ENCODE measurements at regions not wholly inside any gene's neighbourhood (a gene's known extent, or its start where the extent isn't known, plus 50 kb on each side); places are given as distances from the start of the nearest gene placed in this dataset.

DNA sequence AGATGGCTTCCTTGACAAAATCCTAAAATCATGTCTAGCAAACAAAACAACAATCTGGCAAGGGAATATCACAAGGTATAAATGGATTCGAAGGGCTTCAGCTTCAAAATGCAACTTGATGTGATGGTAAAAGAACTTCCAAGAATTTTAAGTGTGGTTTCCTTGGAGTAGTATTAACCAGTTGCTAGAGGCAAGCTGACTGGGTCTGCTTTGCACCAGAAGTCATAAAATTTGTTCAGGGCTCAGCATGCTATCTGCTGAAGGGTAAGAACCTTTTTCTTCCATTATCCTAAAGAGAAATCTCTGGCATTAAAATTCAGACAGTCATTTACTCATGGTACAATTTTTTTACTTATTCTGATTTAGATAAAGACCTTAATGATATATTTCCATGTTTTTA lies 516.7 kb downstream of the TXNL1 start:
- DNase-seq, result no peak

DNA sequence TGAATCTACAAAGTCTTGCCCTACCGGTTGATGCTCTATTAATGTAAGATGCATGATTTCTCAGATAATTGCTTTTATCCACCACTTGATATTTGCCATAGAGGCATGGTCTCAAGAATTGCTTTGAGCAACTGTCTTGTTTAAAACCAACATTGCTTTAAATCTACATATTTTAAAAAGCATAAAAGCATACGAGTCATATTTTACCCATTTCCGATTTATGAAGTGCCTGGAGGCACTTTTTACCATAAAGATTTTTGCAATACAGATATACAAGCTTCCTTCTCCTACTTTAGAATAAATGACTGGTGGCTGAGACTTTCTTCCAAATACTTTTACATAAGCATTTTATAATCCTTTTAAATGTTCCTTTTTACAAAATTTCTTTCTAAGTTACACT lies 517.6 kb downstream of the TXNL1 start:
- DNase-seq, result no peak

DNA sequence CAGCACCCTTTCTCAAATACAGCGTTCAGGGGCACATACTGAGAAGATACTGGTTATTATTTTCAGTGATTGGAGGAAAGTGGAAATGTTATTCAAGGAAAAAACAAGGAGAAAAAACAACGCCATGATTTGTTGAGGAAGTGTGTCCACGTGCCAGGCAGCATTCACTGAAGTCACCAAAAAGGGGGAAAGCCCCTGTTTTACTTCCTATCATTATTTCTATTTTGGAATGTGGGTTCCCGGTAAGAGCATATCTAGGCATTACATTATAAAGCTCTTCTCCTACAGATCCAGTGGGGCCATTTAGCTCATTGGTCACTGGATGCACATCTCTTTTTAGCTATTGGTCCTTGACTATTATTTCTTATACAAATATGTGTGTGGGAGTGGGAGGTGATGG lies 518.7 kb downstream of the TXNL1 start:
- DNase-seq, result no peak

GRCh38 chr18:56118422-56118821 lies 520.0 kb downstream of the TXNL1 start:
- DNase-seq, result no peak

DNA sequence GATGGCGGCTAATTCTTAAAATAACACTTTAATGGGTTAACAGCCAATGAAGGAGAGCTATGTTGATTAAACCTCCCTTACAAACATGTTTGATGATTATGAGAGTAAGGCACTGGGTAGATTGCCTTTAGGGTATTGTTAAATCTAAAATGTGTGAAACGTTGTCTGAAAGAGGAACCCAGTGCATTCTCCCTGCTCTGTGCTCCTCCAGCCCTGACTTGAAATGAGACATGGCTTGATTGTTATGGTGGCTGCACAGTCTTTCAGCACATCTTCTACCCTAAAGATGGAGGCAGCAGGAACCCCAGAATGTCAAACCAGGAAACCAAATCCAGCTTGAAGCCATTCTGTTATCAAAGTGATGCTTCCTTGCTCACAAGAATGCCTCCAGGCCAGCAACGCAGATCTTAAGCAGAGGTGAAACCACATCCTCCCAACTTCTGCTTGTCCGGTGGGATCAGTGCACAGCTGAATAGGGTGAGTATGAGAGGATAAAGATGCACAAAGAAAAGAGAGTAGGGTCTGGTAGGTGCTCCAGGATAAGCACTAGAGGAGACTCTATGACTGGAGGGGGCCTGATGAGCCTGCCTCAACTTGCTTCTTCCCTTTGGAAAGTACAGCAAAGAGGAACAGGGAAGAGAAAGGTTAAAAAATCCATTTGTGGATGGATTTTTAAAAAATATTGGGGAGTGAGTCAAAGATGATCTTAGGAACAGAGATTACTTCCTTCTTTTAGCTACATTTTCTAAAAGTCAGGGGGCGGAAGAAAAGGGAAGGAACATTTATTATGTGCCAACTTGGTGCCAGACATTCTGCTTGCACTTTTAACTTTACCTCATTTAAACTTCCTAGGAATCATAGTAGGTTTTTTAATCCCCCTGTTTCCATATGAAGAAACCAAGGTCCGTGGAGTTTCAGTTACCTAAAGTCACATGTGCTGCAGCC lies 523.0 kb downstream of the TXNL1 start:
- no peak for DNase-seq

GRCh38 chr18:56112984-56113383 lies 525.0 kb upstream of the TCF4 start:
- DNase-seq, result no peak

DNA sequence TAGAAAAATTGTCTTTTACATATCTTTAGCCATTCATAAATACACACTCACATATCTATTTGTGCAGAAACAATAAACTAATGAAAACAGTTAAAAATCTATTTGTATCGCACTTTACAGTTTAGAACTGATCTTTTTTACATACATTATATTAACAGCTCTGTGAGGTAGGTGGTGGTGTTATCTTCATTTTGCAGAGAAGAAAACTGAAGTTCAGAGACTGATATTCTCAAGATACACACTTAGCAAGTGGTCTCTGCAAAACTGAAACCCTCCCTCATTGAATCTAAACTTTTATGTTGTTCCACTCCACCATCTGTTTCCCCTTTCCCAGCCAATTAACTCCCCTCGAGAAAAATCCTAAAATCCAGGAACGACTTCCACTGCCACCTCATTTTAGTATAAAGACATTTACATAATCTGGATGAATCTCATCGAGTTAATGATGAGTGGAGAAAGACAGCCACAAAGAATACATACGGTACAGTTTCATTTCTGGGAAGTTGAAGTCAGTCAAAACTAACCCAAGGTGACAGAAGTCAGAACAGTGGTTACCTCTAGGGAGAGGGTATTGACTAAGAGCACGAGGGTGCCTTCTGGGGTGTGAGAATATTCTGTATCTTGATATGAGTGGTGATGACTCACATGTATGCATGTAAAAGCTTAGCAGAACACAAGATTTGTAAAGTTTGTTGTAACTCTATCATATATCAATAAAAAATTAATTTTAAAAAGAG lies 524.2 kb upstream of the TCF4 start:
- no peak for DNase-seq

DNA sequence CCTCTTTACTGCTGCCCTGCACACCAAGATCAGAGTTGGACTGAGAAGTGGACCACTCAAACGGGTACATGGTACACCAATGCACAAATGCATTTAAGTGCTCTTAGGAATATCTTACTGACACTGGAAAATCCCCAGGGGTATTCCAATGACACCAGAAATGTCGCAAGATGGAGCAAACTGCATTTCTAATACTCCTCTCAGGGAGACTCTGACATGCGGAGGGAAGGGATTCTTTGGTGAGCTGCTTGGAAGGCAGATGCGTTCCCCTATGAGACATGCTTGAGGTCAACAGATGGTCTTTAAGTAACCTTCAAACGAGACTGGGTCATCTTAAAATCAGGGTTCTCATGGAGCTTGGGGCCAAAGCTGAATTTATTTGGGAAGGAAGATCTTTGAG lies 521.8 kb upstream of the TCF4 start:
- no peak for DNase-seq

DNA sequence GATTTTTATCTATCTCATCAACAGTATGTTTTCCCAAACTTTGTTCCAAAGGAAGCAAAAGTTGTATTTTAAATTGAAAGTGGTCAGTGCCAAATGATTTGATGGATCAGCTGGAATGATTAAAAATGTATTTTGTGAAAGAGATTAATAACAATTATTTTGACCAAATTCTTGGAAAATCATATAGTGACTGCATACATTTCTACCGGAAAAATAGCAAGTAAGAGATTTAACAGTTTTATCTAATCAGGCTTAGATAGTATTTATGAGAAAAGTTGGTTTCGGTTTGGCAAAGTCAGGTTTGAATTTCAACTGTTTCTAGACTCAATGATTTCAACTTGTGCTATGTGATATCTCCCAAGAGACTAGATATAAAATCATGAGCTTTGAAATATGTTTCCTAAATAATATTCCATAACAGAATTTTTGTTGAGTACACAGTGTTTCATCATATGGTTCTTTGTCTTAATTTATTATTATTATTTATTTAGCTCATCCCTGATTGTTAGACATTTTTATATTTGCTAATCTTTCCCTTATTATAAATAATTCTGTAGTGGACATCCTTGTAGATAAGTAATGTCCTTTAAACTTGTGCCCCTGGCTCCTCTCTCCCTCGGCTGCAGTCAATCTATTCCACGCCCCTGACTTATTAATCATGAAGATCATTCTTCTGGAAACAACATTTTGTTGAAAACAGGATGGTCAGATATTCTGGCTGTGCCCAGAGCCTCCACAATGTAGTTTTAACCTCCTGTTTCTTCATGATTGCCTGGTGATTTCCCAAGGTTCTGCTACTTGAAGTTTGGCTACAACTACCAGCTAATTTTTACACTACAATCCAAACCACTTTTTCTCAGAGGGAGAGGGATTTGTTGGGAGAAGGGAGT lies 520.7 kb upstream of the TCF4 start:
- DNase-seq, result peak; percentile 49

GRCh38 chr18:56107821-56108477 lies 520.0 kb upstream of the TCF4 start:
- no peak for DNase-seq

DNA sequence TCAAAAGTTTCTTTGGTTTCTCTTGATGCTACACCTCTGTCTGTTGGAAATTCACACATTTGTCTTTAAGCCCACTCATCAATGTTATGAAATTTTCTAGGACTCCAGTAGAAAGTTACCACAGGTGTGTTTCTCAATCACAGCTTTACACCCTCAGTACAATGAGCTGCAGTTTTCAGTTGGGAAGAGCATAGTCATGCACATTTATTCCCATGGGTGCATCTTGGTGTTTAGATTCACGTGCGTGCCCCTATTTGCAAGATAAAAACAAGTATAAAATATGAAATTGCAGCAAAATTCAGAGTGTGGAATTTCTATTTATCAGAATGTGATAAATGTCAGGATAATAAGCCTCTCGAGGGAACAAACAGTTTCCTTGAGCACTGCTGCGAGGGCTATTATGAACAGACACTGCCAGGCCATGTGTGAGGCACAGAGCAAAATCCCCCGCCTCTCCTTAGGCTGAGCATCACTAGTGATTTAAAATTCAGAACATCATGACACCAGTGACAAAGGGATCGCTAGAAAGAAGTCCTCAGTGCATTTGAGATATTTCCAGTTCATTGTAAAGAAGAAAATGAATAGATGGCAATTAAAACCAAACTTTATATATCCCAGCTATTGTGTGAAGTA lies 512.2 kb upstream of the TCF4 start:
- no peak for DNase-seq

DNA sequence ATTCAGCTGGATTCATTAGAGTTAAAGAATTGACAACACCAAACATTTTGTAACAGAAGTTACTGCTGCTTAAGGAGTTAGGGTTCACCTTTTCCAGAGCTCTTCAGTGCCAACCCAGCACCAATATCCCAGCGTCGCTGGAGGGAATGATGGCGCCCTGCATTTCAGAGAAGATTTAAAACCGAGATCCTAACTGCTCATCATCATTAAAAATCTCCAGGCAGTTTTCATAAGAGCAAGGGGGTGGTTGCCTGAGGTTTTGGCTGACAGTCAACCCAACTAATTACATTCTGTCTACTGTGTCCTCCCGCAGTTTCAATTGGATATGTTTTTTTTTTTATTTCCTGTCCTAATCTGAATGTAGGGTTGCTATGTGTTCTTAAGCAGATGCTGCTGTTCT lies 509.6 kb upstream of the TCF4 start:
- no peak for DNase-seq

DNA sequence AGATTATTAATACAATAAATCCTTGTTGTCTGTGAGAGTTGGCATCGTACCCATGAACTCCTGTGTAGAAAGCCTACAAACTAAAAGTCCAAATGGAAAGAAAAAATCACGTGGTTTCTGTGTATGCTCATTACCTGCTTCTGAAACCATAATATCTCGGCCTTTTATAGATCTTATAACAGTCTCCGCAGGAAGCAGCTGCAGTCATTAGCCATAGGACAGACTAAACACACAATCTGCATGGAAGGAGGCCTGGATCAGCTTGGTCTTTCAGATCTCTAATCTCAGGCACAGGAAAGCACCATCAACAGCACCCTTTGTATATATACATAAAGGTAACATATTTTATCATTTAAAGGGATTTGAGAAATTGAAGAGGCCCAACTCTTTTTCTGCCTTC lies 508.9 kb upstream of the TCF4 start:
- DNase-seq, result peak; percentile 3

GRCh38 chr18:56089612-56090258 lies 501.7 kb upstream of the TCF4 start:
- DNase-seq, result no peak

DNA sequence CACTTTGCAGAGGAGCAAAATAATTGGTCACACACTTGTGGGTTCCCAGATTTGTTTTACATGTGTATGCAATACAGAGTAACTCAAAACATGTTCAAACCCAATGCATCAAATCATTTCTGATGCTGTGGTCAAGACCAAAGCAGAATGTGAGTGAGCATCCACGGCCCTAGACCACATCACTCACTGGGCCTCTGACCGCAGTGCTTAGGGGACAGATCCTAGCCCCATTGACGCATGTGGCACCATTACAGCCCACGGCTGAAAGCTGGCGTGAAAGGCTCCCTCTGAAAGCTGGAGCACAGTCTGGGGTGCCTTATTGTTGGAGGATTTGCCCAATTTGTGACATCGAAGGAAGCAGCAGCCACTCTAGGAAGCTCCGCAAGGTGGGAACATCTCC lies 498.8 kb upstream of the TCF4 start:
- DNase-seq, result peak; percentile 21

- DNase-seq, result no peak
Measured at GRCh38 chr18:56086176-56086575, 498.2 kb upstream of the TCF4 start.

GRCh38 chr18:56085551-56085950 lies 497.6 kb upstream of the TCF4 start:
- peak; percentile 92 for DNase-seq

DNA sequence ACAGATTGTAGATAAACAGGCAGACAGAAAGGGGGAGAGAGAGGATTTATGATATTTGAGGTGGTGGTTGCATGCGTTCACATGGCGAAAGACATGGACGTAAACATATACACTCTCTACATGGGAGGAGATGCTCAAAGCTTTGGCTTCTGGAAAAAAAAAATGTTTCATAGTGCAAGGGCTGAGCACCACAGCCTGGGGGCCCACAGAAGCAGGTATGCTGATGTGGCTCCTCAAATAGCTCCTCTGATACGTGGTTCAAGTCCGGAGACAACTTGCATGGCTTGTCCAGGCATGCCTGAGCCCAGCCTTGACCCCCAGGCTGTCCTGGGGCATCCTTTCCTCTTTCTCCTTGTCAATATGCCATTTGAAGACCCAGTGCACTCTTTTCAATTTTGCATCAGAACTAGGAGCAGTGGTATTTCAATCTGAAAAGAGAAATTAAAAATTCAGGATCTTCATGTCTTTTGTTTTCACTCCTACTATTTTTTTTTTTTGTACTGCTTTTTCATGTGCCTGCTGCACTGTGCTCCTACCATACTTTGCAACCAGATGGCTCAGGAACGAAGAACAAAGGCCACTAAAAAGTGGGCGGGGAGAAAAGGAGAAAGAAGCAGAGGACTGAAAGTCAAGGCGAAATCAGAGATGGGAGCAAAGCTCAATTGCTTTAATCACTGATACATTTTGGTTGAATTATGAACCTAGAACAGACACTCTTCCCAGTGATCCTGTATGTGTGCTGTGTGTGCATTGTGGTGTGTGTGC lies 495.7 kb upstream of the TCF4 start:
- DNase-seq, result peak; percentile 19

DNA sequence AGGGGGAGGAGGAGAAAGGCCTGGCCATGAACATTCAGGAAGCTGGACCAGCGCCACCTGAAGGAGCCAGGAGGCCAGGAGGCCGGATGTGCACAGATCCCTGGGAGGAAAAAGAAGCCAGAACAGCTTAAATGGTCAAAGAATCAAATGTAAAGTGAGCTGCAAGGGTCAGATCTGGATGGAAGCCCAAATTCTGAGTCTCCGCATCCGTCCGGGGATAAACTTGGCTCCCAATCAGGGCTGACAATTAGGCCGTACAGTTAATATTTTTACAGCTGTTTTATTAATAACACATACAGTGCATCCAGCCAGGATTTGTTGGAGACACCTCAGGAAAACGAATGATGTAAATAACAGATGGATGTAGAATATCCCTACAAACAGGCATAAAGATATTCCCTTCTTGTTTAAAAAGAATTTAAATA lies 495.1 kb upstream of the TCF4 start:
- DNase-seq, result peak; percentile 93

- DNase-seq, result no peak
Measured at GRCh38 chr18:56076723-56077122, 488.7 kb upstream of the TCF4 start.
